HG02678 (cell line): ENCODE measurements at regions not wholly inside any gene's neighbourhood (a gene's known extent, or its start where the extent isn't known, plus 50 kb on each side); places are given as distances from the start of the nearest gene placed in this dataset.
A peak's percentile ranks its signal among the peaks of the same experiment; 100 is the strongest.
"Not testable (repeated sequence)": the region's sequence is repeated elsewhere in the genome, so short reads cannot be mapped to it uniquely, and the experiment has no call there.

Experiments
- ATAC-seq: cut with Tn5 transposase; IDR thresholded peaks from one replicate; pipeline ENCODE4 v1.9.1; 2021; ENCODE audit warnings: mild to moderate bottlenecking, moderate library complexity; ENCODE audit not compliant: unreplicated experiment

DNA sequence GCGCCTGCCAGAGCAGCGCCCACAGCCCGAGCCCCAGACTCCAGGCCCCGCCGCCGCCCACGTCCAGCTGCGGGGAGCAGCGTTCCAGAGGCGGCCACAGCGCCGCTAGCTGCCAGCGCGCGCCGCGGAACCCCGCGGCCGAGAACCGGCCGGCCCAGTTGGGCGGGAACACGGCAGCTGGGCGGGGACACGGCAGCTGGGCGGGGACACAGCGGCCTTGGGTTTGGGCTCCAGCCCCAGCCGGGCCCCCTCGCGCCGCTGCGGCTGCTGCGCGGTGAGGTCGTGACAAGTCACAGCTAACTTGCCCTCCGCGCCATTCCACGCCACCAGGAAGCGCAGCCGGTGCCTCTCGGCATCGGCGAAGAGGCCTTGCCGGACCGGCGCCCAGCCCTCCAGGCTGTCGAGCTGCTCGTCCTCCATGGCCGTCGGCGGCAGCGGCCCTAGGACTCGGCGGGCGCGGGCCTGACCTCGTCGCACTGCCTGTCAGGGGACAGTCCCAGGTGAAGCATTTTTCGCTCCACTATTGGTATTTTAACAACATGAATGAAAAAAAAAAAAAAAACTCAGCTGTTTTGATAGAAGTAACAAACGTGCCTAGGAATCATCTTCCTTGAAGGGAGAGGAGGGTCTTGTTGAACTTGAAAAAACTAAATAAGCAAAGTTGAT lies 56.6 kb upstream of the GOLGA8N start:
- ATAC-seq: peak; percentile 90

DNA sequence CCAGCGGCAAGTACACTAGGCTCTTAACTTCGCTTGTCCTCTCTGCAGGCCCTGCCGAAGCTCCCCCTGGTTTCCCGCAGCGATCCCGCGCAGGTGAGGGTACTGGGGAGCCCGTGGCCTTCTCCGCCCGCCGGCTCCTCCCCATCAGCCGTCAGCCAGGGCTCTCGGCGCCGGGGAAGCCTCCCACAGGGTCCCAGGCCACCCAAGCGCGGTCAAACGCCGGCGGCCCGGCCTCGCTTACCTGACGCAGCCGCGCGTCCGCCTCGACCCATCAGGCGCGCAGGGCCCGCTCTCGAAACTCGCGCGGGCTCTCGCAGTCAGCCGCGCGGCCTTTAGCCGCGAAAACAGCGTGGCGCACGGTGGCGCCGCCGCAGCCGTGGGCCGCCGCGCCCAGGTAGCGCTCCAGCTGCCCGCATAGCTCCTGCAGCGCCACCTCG lies 57.2 kb upstream of the GOLGA8N start:
- peak; percentile 36 for ATAC-seq

DNA sequence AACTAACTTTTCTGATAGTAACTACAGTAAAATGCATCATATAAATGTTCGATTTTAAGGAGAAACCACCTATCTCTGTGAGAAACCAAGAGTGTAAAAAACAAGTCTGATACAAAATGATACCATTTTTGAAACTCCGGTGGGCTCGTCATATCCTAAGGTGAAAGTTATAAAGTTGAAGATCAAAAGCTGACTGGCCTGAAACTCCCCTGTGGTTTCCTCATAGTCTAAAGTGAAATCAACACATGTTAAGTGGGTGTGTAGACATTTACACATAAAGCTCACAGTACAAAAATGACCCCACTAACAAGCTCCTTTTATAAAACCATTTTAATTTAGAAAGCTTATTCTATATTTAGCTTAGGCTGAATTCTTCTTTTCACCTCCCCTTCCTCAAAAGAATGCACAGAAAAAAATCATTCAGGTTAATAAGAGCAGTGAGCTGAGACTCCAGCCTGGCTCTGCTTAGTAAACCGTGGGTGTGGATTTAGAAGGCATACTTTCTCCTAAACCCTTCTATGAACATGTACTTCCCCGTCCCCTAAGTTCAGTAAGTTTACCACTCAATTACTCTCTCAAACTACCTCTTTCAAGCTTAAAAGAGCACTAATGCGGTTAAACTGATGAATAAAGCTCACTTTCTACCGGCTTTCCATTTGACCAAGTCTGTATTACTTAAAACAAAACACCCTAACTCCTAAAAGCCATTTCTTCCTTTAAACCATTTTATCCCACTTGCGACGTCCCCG lies 57.9 kb upstream of the GOLGA8N start:
- peak; percentile 37 for ATAC-seq

DNA sequence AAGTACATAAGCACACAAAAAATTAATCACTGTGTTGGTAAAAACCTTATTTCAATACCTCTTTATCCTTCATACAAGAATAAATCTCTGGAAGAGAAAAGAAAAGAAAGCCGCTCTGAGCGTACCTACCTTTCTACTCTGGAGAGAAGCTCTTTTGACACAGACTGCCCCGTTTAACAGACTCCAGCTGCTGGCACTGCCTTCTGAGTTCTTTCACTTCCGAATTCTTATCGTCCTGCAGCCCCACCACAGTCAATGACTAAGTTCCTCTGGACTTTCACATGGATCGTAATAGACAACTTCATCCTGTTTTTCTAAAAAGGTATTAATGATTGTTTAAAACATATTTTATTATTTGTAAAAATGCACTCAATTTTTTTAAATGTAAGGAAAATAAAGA lies 67.5 kb upstream of the GOLGA8O start:
- not testable (repeated sequence) for ATAC-seq

DNA sequence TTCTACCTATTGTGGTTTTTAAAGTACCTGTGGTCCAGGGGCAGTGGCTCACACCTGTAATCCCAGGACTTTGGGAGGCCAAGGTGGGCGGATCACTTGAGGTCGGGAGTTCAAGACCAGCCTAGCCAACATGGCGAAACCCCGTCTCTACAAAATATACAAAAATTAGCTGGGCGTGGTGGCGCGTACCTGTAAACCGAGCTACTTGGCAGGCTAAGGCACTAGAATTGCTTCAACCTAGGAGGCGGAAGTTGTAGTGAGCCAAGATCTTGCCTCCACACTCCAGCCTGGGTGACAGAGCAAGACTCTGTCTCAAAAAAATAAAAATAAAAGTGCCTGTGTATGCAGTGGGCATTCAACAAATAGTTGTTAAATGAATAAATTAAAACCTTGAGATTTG lies 67.0 kb upstream of the GOLGA8O start:
- not testable (repeated sequence) for ATAC-seq

DNA sequence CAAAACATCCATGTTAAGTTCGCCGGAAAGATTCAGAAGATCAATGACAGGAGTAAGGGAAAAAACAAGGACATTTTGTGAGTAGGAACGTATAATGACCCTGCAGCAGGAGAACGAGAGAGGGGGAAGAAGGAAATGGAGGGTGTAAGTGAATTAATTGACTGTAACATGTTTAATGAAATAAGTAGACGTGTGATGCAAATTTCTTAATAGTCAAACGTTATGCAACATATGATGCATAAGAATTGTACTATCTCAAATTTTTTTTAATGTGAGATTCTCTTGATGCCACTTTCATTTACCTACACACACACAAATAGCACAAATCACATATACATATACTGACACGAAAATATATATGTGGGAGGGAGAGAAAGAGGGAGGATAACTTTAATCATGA lies 63.5 kb upstream of the GOLGA8O start:
- not testable (repeated sequence) for ATAC-seq

DNA sequence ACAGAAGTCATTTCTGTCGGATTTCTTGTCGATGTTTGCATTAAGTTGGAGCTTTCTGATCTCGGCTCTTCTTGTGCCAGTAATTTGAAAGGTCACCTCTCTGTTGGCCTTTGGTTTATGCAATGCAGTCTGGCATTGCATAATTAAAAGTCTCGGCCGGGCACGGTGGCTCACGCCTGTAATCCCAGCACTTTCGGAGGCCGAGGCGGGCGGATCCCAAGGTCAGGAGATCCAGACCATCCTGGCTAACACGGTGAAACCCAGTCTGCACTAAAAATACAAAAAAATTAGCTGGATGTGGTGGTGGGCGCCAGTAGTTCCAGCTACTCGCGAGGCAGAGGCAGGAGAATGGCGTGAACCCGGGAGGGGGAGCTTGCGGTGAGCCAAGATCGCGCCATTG lies 62.6 kb upstream of the GOLGA8O start:
- not testable (repeated sequence) for ATAC-seq

DNA sequence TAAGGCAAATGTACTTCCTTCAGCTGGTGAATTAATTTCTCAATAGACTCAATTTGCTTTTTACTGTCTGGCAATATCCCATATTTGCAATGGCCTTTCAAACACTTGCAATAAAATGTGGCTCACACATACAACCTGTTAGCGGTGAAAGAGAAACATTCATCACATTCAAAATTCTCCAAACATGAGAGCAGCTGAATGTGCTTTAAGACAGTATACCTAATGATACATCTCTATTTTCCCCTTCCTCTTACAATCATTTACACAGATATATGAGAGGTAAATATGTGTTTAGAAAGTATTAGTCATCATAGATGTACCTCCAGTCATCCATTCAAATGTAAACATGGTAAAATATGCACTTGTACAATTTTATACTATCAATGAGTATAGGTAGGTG lies 61.5 kb upstream of the GOLGA8O start:
- ATAC-seq: not testable (repeated sequence)

DNA sequence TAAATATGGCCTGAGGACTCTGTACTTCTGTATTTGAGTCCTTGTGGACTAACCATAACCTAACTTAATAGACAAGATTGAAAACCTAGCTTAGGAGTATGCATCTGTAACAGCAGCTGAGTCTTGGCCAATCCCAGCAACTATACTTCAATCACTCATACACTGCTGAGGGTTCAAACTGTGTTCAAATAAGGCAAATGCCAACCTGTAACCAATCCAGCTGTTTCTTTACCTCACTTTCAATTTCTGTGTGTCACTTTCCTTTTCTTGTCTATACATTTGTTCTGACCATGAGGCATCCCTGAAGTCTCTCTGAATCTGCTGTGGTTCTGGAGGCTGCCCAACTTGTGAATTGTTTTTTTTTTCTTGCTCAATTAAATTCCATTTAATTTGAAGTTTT lies 57.9 kb upstream of the GOLGA8O start:
- ATAC-seq: not testable (repeated sequence)

DNA sequence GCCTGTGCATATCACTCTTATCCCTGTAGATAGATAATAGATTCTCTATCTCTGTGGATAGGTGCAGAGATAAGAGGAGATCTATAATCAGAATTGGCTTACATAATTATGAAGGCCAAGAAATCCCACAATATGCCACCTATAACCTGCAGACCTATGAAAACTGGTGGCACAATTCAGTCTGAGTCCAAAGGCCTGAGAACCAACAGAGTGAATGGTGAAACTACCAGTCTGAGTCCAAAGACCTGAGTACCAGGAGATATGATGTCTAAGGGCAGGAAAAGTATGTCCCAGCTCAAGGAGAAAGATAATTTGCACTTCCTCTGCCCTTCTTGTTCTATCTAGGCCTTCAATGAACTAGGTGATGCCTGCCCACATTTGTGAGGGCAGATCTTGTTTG lies 54.6 kb upstream of the GOLGA8O start:
- not testable (repeated sequence) for ATAC-seq

DNA sequence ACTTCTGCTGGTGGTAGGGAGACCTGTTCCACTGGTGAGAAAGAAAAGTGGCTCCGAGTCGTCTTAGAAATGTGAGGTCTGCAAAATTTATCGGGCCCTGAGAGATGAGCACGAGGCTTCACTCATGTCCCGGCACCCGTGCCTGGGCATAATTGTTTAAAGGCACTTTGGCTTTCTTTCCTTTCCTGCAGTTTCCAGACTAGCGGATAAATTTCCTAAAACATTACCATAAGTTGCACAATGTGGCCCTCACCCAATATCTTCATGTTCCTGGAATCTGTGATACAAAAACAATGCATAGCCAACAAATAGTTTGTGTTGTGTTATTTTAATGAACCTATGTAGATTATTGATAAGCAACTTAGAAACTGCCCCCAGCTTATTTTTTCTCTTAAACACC lies 52.6 kb upstream of the GOLGA8O start:
- not testable (repeated sequence) for ATAC-seq

DNA sequence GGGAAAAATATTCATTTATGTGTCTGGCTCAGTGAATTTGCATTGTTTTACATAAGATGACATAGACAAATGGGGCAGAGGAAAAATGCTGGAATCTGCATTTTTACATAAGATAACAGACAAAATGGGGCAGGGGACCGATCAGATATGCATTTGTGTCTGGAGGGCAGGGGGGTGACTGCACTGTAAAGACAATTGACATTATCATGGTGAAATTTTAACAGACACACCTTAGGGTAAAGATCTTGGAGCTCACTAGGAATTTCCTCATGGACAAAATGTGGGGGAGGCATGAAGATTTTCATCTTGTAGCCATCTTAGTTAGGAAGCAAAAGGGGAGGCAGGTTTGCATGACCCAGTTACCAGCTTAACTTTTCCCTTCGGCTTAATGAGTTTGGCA lies 51.4 kb upstream of the GOLGA8O start:
- not testable (repeated sequence) for ATAC-seq

DNA sequence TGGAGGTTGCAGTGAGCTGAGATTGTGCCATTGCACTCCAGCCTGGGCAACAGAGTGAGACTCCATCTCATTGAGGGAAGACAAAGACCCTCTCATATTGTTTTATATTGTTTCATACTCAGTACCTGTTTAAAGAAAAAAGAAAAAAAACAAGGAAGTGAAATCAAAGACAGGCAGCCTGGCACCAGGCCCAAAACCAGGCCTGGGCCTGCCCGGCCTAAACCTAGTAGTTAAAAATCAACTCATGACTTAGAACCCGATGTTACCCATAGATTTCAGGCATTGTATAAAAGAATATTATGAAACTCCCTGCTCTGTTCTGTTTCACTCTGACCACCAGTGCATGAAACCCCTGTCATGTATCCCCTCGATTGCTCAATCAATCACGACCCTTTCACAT lies 50.2 kb upstream of the GOLGA8O start:
- not testable (repeated sequence) for ATAC-seq
